HL-60 (cell line): ENCODE measurements at regions not wholly inside any gene's neighbourhood (a gene's known extent, or its start where the extent isn't known, plus 50 kb on each side); places are given as distances from the start of the nearest gene placed in this dataset.

ENCODE experiments used
- DNase-seq, 2 experiments: peaks; one replicate each; pipeline ENCODE4 v3.0.0-alpha.2; 2010 to 2020; ENCODE audit warnings: low read depth in 1 of 2, low spot score in 1 of 2
- H3K27ac ChIP-seq: fragments of 250-450 bp; sonication (Bioruptor Pico); replicated peaks from 2 replicates; pipeline ENCODE4 v1.5.1; 2020; ENCODE audit warnings: mild to moderate bottlenecking, moderate library complexity
- H3K27me3 ChIP-seq: fragments of 250-450 bp; sonication (Bioruptor Pico); 2 replicates; pipeline ENCODE4 v1.5.1; 2021; ENCODE audit warnings: mild to moderate bottlenecking, moderate library complexity; ENCODE audit not compliant: insufficient read depth, poor library complexity, severe bottlenecking
- H3K4me3 ChIP-seq: replicated peaks from 2 replicates; pipeline ENCODE4 v1.5.1; 2011; ENCODE audit warnings: mild to moderate bottlenecking, control low read depth, low read length; ENCODE audit not compliant: insufficient read depth
- GABPA ChIP-seq: IDR thresholded peaks from 2 replicates; pipeline ENCODE4 v1.6.1; 2012; ENCODE audit warnings: low read depth
- POLR2AphosphoS5 ChIP-seq: IDR thresholded peaks from 2 replicates; pipeline ENCODE4 v1.6.1; 2012; ENCODE audit warnings: low read depth
- SPI1 ChIP-seq: IDR thresholded peaks from 2 replicates; pipeline ENCODE4 v1.6.1; 2012; ENCODE audit warnings: low read depth, mild to moderate bottlenecking, borderline replicate concordance
- TF ChIP-seq, protein P1 (sequence below): IDR thresholded peaks from one replicate; pipeline ENCODE4 v1.5.1; 2011; ENCODE audit warnings: low read length, control low read depth, inconsistent platforms; ENCODE audit not compliant: insufficient read depth
- TF ChIP-seq, protein P2 (sequence below): IDR thresholded peaks from 2 replicates; pipeline ENCODE4 v1.6.1; 2012; ENCODE audit warnings: low read depth; ENCODE audit not compliant: insufficient replicate concordance

DNA sequence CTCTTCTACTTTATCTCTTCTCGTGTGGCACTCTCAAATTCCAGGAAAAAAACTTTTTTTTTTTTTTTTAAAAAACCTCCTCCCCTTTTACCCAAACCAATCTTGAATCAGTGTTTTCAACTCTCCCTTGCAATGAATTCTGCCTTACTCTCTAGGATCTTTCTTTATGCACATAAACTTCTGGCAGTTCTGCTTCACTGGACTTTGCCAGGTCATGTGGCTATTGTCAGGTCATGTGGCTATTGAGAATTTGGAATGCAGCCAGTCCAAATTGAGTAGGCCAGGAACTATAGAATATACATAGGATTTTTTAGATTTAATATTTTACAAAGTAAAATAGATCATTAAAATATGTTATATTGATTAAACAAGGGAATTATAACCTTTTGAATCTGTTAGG lies 218.2 kb downstream of the TMTC3 start:
- Histone ChIP-seq H3K27me3 (no peaks in the 10 kb centered on the region), H3K4me3 (no peak overlapping the region), H3K27ac (no peak overlapping the region)
- DNase-seq = no peak
- TF ChIP-seq, protein P1, sequence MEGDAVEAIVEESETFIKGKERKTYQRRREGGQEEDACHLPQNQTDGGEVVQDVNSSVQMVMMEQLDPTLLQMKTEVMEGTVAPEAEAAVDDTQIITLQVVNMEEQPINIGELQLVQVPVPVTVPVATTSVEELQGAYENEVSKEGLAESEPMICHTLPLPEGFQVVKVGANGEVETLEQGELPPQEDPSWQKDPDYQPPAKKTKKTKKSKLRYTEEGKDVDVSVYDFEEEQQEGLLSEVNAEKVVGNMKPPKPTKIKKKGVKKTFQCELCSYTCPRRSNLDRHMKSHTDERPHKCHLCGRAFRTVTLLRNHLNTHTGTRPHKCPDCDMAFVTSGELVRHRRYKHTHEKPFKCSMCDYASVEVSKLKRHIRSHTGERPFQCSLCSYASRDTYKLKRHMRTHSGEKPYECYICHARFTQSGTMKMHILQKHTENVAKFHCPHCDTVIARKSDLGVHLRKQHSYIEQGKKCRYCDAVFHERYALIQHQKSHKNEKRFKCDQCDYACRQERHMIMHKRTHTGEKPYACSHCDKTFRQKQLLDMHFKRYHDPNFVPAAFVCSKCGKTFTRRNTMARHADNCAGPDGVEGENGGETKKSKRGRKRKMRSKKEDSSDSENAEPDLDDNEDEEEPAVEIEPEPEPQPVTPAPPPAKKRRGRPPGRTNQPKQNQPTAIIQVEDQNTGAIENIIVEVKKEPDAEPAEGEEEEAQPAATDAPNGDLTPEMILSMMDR = no peak
- TF ChIP-seq GABPA (no peak), SPI1 (no peak), POLR2AphosphoS5 (no peak)
- TF ChIP-seq, protein P2, sequence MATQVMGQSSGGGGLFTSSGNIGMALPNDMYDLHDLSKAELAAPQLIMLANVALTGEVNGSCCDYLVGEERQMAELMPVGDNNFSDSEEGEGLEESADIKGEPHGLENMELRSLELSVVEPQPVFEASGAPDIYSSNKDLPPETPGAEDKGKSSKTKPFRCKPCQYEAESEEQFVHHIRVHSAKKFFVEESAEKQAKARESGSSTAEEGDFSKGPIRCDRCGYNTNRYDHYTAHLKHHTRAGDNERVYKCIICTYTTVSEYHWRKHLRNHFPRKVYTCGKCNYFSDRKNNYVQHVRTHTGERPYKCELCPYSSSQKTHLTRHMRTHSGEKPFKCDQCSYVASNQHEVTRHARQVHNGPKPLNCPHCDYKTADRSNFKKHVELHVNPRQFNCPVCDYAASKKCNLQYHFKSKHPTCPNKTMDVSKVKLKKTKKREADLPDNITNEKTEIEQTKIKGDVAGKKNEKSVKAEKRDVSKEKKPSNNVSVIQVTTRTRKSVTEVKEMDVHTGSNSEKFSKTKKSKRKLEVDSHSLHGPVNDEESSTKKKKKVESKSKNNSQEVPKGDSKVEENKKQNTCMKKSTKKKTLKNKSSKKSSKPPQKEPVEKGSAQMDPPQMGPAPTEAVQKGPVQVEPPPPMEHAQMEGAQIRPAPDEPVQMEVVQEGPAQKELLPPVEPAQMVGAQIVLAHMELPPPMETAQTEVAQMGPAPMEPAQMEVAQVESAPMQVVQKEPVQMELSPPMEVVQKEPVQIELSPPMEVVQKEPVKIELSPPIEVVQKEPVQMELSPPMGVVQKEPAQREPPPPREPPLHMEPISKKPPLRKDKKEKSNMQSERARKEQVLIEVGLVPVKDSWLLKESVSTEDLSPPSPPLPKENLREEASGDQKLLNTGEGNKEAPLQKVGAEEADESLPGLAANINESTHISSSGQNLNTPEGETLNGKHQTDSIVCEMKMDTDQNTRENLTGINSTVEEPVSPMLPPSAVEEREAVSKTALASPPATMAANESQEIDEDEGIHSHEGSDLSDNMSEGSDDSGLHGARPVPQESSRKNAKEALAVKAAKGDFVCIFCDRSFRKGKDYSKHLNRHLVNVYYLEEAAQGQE = no peak

DNA sequence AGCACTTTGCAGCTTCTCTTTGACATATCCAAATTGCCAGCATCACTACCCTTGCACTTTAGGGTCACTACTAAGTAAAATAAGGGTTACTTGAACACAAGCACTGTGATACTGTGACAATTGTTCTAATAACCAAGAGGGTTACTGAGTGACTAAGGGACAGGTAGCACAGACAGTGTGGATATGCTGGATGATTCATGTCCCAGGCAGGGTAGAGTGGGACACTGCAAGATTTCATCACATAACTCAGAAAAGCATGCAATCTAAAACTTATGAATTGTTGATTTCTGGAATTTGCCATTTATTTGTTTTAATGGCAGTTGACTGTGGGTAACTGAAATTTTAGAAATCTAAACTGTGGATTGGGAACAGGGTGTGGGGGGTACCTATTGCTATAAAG lies 218.8 kb downstream of the KITLG start:
- no peak for DNase-seq
- H3K4me3 ChIP-seq = no peak overlapping the region
- no peaks in the 10 kb centered on the region for H3K27me3 ChIP-seq
- H3K27ac ChIP-seq = no peak overlapping the region
- no peak for TF ChIP-seq GABPA

DNA sequence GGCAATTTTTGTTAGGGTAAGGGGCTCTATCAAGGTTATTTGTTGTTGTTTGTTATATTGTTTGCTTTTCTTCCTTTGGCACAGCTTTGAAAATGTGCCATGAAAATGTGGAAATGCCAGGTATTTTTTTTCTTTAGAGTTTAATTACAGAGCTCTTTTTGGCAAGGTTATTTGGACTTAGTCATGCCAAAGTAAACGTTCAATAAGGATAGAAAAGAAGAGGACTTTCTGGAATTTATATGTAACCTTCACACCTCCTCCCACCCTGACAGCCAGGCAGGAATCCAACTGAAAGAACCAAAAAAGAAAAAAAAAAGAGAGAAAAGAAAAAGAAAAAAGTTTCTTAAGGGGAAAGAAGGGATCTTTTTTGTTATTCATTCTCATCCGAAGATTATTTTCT lies 217.8 kb downstream of the KITLG start:
- no peak overlapping the region for H3K27ac ChIP-seq
- H3K4me3 ChIP-seq = no peak overlapping the region
- no peaks in the 10 kb centered on the region for H3K27me3 ChIP-seq
- TF ChIP-seq SPI1 = no peak
- no peak for TF ChIP-seq POLR2AphosphoS5
- TF ChIP-seq, protein P1 = no peak
- TF ChIP-seq, protein P2 = no peak
- no peak for DNase-seq

DNA sequence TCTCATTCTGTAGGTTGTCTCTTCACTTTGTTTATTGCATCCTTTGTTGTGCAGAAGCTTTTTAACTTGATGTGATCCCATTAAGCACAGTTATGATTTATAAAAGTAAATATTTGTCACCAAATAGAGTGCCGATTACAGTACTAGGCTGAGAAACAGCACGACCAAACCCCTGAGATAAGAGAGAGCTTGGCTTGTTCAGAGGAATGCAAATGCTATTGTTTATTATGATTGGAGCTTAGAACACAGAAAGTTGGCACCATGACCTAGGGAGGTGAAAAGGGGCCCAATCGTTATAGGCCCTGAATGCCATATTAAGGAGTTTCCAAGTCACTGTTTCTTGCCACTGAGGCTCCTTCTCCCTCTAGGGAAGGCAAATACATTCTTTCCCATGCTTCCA lies 214.9 kb downstream of the KITLG start:
- no peak overlapping the region for H3K4me3 ChIP-seq
- no peaks in the 10 kb centered on the region for H3K27me3 ChIP-seq
- H3K27ac ChIP-seq = no peak overlapping the region
- no peak for DNase-seq
- no peak for TF ChIP-seq SPI1
- TF ChIP-seq POLR2AphosphoS5 = no peak

DNA sequence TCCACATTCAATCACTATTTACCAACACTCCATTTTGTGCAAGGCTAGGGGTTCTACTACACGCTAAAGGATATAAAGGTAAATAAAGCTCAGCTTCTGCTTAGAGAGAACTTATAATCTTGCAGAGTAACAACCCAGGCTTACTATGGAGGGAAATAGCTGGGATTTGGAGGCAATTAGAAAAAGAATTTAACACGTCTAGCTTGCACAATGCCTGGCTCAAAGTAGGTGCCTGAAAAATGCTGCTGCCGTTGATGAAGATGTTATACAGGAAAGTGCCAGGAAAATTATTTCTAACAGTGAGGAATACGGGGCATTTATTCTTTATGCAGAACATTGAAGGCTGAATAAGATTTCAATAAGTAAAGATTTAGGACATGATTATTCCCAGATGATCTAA lies 214.2 kb downstream of the KITLG start:
- Histone ChIP-seq H3K27ac (no peak overlapping the region), H3K4me3 (no peak overlapping the region), H3K27me3 (no peaks in the 10 kb centered on the region)
- TF ChIP-seq, protein P1 = no peak
- TF ChIP-seq, protein P2 = no peak
- TF ChIP-seq POLR2AphosphoS5 (no peak), GABPA (no peak), SPI1 (no peak)
- no peak for DNase-seq
